IMR-90 (cell line): ENCODE measurements at regions not wholly inside any gene's neighbourhood (a gene's known extent, or its start where the extent isn't known, plus 50 kb on each side); places are given as distances from the start of the nearest gene placed in this dataset.

Source experiments
- ATAC-seq: fragments of 200-7000 bp; cut with Tn5 transposase; 2 replicates; pipeline ENCODE4 v1.9.1; 2020; ENCODE audit warnings: low read depth, mild to moderate bottlenecking, moderate library complexity
- BruUV-seq: library from RNA; stranded (reverse); fragments of 400-500 nt; replicated peaks from 2 replicates; lab custom pipeline; 2021; lab: Mats Ljungman, UMichigan
- CTCF ChIA-PET: fragments of 300-600 bp; formaldehyde crosslinking; extraction: SDS; loops from one replicate; lab custom pipeline; 2021; ENCODE audit warnings: antibody characterized with exemption; lab: Yijun Ruan, JAX
- POLR2A ChIA-PET: fragments of 300-600 bp; sonication (Branson Sonifier 250); formaldehyde crosslinking; loops from one replicate; lab custom pipeline; 2022; ENCODE audit warnings: antibody characterized with exemption; ENCODE audit not compliant: unreplicated experiment; lab: Charles Lee
- DNase-seq: peaks from one replicate; pipeline ENCODE4 v3.0.0; 2013
- H2AFZ ChIP-seq: replicated peaks from 2 replicates; pipeline ENCODE3; 2013; ENCODE audit warnings: low read length, mild to moderate bottlenecking; ENCODE audit not compliant: poor library complexity
- H2AK5ac ChIP-seq: 2 replicates; pipeline ENCODE4 v1.6.1; 2013; ENCODE audit warnings: low read depth, low read length, inconsistent platforms
- H2AK9ac ChIP-seq: replicated peaks from 2 replicates; pipeline ENCODE3; 2013; ENCODE audit warnings: mild to moderate bottlenecking, low read depth, low read length, moderate library complexity; ENCODE audit not compliant: poor library complexity
- H2BK120ac ChIP-seq: 2 replicates; pipeline ENCODE4 v1.6.1; 2013; ENCODE audit warnings: low read depth, low read length, inconsistent platforms
- H2BK15ac ChIP-seq: 3 replicates; pipeline ENCODE4 v1.6.1; 2013; ENCODE audit warnings: low read depth, low read length, inconsistent platforms
- H2BK20ac ChIP-seq: 2 replicates; pipeline ENCODE4 v1.6.1; 2013; ENCODE audit warnings: low read depth, mild to moderate bottlenecking, inconsistent platforms, low read length, moderate library complexity
- H2BK5ac ChIP-seq: 2 replicates; pipeline ENCODE4 v1.6.1; 2013; ENCODE audit warnings: mild to moderate bottlenecking, low read depth, low read length, inconsistent platforms; ENCODE audit not compliant: poor library complexity, severe bottlenecking
- H3K14ac ChIP-seq: replicated peaks from 2 replicates; pipeline ENCODE4 v1.6.1; 2013; ENCODE audit warnings: low read depth, low read length, inconsistent platforms
- H3K18ac ChIP-seq: 2 replicates; pipeline ENCODE4 v1.6.1; 2013; ENCODE audit warnings: low read depth, low read length, control low read depth
- H3K23ac ChIP-seq: 2 replicates; pipeline ENCODE4 v1.6.1; 2013; ENCODE audit warnings: low read depth, low read length, inconsistent platforms
- H3K27ac ChIP-seq: 2 replicates; pipeline ENCODE4 v1.5.1; 2013; ENCODE audit warnings: mild to moderate bottlenecking, control low read depth, low read length; ENCODE audit not compliant: insufficient read depth
- H3K27me3 ChIP-seq: 2 replicates; pipeline ENCODE4 v1.6.1; 2013; ENCODE audit warnings: low read length; ENCODE audit not compliant: control insufficient read depth, insufficient read depth
- H3K36me3 ChIP-seq: 2 replicates; pipeline ENCODE4 v1.6.1; 2013; ENCODE audit warnings: low read length, mixed read lengths; ENCODE audit not compliant: control insufficient read depth, insufficient read depth
- H3K4ac ChIP-seq: 2 replicates; pipeline ENCODE4 v1.6.1; 2013; ENCODE audit warnings: low read depth, low read length, inconsistent platforms
- H3K4me1 ChIP-seq: 2 replicates; pipeline ENCODE4 v1.6.1; 2013; ENCODE audit warnings: low read length, mixed read lengths; ENCODE audit not compliant: control insufficient read depth, insufficient read depth
- H3K4me2 ChIP-seq: 2 replicates; pipeline ENCODE4 v1.6.1; 2013; ENCODE audit warnings: low read depth, mild to moderate bottlenecking, control low read depth, low read length, moderate library complexity
- H3K4me3 ChIP-seq: 2 replicates; pipeline ENCODE4 v1.5.1; 2013; ENCODE audit warnings: low read depth, mild to moderate bottlenecking, control low read depth, low read length, moderate library complexity; ENCODE audit not compliant: insufficient read depth
- H3K56ac ChIP-seq: 2 replicates; pipeline ENCODE4 v1.6.1; 2013; ENCODE audit warnings: low read length, inconsistent platforms; ENCODE audit not compliant: insufficient read depth; ENCODE audit errors: extremely low read depth
- H3K79me1 ChIP-seq, 2 experiments: 2 replicates each; pipeline ENCODE4 v1.6.1; 2013; ENCODE audit warnings: low read length in 2 of 2, inconsistent platforms in 1 of 2, low read depth in 1 of 2
- H3K9ac ChIP-seq: 2 replicates; pipeline ENCODE4 v1.6.1; 2013; ENCODE audit warnings: low read depth, low read length, control low read depth
- H3K9me1 ChIP-seq: 2 replicates; pipeline ENCODE4 v1.6.1; 2013; ENCODE audit warnings: low read length, inconsistent platforms; ENCODE audit not compliant: insufficient read depth
- H3K9me3 ChIP-seq: 2 replicates; pipeline ENCODE4 v1.6.1; 2013; ENCODE audit warnings: low read length; ENCODE audit not compliant: control insufficient read depth, insufficient read depth
- H4K20me1 ChIP-seq: 2 replicates; pipeline ENCODE4 v1.6.1; 2013; ENCODE audit warnings: low read length, inconsistent platforms; ENCODE audit not compliant: insufficient read depth
- H4K5ac ChIP-seq: 2 replicates; pipeline ENCODE4 v1.6.1; 2013; ENCODE audit warnings: mild to moderate bottlenecking, low read depth, low read length, control low read depth
- H4K8ac ChIP-seq, 2 experiments: 2 replicates each; pipeline ENCODE4 v1.6.1; 2013; ENCODE audit warnings: low read depth in 2 of 2, low read length in 2 of 2, control low read depth in 1 of 2, inconsistent platforms in 1 of 2
- H4K91ac ChIP-seq: 2 replicates; pipeline ENCODE4 v1.6.1; 2013; ENCODE audit warnings: low read depth, low read length, inconsistent platforms; ENCODE audit not compliant: insufficient read depth
- CEBPB ChIP-seq: IDR thresholded peaks from 2 replicates; pipeline ENCODE4 v1.6.1; 2012; ENCODE audit warnings: low read depth, low read length, improper control_type of control experiment
- CTCF ChIP-seq: conservative IDR thresholded peaks from 2 replicates; pipeline ENCODE4 v1.5.1; 2012; ENCODE audit warnings: mild to moderate bottlenecking, low read depth, low read length, improper control_type of control experiment
- FOS ChIP-seq: fragments of 150-350 bp; IDR thresholded peaks from 2 replicates; pipeline ENCODE4 v1.6.1; 2016; ENCODE audit warnings: low read depth, low read length
- NFE2L2 ChIP-seq: fragments of 150-350 bp; IDR thresholded peaks from 2 replicates; pipeline ENCODE4 v1.6.1; 2016; ENCODE audit warnings: low read depth, mild to moderate bottlenecking, low read length
- RAD21 ChIP-seq: IDR thresholded peaks from 2 replicates; pipeline ENCODE4 v1.6.1; 2012; ENCODE audit warnings: low read length, improper control_type of control experiment
- RCOR1 ChIP-seq: IDR thresholded peaks from 2 replicates; pipeline ENCODE4 v1.6.1; 2012; ENCODE audit warnings: mild to moderate bottlenecking, low read length, improper control_type of control experiment; ENCODE audit not compliant: insufficient replicate concordance
- RFX5 ChIP-seq: IDR thresholded peaks from 2 replicates; pipeline ENCODE4 v1.8.0; 2012; ENCODE audit warnings: low read depth, mild to moderate bottlenecking, low read length, moderate library complexity
- USF2 ChIP-seq: fragments of 150-350 bp; IDR thresholded peaks from 2 replicates; pipeline ENCODE4 v1.6.1; 2017; ENCODE audit warnings: mild to moderate bottlenecking, antibody characterized with exemption, low read length, low read depth
- WGBS, 2 experiments: methylation state at CpG; one replicate each; pipeline versions ENCODE4 v1.1.5 to v1.1.7; 2013; ENCODE audit warnings: missing lambda C conversion rate in 2 of 2; ENCODE audit not compliant: insufficient read length in 1 of 2; ENCODE audit errors: extremely low coverage in 2 of 2; 5-methylcytosine and 5-hydroxymethylcytosine counted together
- dilution Hi-C: fragments of 300-500 bp; cut with HindIII; formaldehyde crosslinking; loops from one replicate; pipeline ENCODE4 v1.14.3; 2018; ENCODE audit warnings: low sequenced_read_pairs; ENCODE audit not compliant: unreplicated experiment
- in situ Hi-C: fragments of 300-500 bp; cut with MboI; formaldehyde crosslinking; loops from 3 replicates; pipeline ENCODE4 v1.14.3; 2019; ENCODE audit warnings: low sequenced_read_pairs, inconsistent platforms, mixed read lengths
- intact Hi-C: fragments of 100-400 bp; cut with micrococcal nuclease; formaldehyde crosslinking; loops from 2 replicates; pipeline ENCODE4 v1.10.0; 2022

- Histone ChIP-seq H3K56ac (no peak overlapping the region), H3K18ac (no peak overlapping the region), H3K27ac (no peak overlapping the region), H2BK120ac (no peak overlapping the region), H2BK15ac (no peak overlapping the region), H3K27me3 (no peaks in the 10 kb centered on the region), H2BK5ac (no peak overlapping the region), H3K79me1 (no peaks in the 10 kb centered on the region), H3K4me2 (no peak overlapping the region), H2AFZ (no peak overlapping the region), H3K4me3 (no peak overlapping the region), H3K36me3 (no peaks in the 10 kb centered on the region), H3K9me3 (no peaks in the 10 kb centered on the region; the same call in 1 of the 2 replicates), H2AK5ac (no peak overlapping the region), H3K9ac (no peak overlapping the region), H2AK9ac (no peak overlapping the region), H3K4me1 (no peaks in the 10 kb centered on the region), H3K4ac (no peak overlapping the region), H4K8ac (no peak overlapping the region), H4K5ac (no peak overlapping the region), H3K14ac (no peak overlapping the region), H4K20me1 (no peaks in the 10 kb centered on the region), H3K9me1 (no peaks in the 10 kb centered on the region), H2BK20ac (no peak overlapping the region), H3K23ac (no peak overlapping the region), H4K91ac (no peak overlapping the region)
- DNase-seq (no peak), ATAC-seq (no peak)
- ChIA-PET CTCF (no interaction called here), POLR2A (no interaction called here)
- WGBS, 2 experiments = 62% methylated on average over 2 of the region's 5 CpGs; no CpG with 5 or more reads in 1 of the 2 experiments
- intact Hi-C loops = no loop called here
- in situ Hi-C loops = no loop called here
- no peak for TF ChIP-seq CEBPB
- no peak for TF ChIP-seq CTCF
- no peak for TF ChIP-seq RFX5
- no peak for TF ChIP-seq NFE2L2
- TF ChIP-seq USF2 = no peak
- no peak for TF ChIP-seq FOS
- no peak for TF ChIP-seq RAD21
- no peak for TF ChIP-seq RCOR1
- dilution Hi-C loops = no loop called here
- no TSS peak for BruUV-seq
Measured at GRCh38 chr9:119818726-119819435, 449.6 kb upstream of the BRINP1 start.
